Astrocyte (in vitro differentiated cells and primary cell): ENCODE measurements at regions not wholly inside any gene's neighbourhood (a gene's known extent, or its start where the extent isn't known, plus 50 kb on each side); places are given as distances from the start of the nearest gene placed in this dataset.

Experiments
- EZH2 ChIP-seq: IDR thresholded peaks from 2 replicates; pipeline ENCODE4 v1.6.1; 2012; ENCODE audit warnings: mild to moderate bottlenecking, low read length, inconsistent platforms; ENCODE audit not compliant: insufficient read depth
- TF ChIP-seq, protein P1 (sequence below): IDR thresholded peaks from 2 replicates; pipeline ENCODE4 v1.5.1; 2011; ENCODE audit warnings: low read depth, mild to moderate bottlenecking, inconsistent platforms, low read length, moderate library complexity; ENCODE audit not compliant: insufficient read depth

DNA sequence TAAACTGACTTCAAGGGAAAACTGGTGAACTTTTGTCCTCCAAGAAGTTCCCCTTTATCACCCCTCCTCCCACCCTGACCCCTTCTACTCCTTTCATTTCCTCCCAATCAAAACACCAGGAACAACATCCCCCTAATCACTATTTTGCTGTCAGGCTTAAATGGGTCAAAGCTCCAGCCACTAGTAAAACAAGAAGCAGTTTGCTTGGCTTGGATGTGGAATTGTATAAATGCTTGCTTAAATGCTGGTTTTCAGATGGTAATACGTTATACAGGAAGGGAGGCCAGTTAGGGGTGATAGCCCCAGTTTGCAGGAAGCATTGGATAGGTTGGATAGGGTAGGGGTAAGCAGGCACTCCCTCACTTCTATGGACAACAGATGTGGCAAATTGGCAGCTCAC lies 473.6 kb downstream of the AGTPBP1 start:
- no peak for TF ChIP-seq EZH2
- TF ChIP-seq, protein P1, sequence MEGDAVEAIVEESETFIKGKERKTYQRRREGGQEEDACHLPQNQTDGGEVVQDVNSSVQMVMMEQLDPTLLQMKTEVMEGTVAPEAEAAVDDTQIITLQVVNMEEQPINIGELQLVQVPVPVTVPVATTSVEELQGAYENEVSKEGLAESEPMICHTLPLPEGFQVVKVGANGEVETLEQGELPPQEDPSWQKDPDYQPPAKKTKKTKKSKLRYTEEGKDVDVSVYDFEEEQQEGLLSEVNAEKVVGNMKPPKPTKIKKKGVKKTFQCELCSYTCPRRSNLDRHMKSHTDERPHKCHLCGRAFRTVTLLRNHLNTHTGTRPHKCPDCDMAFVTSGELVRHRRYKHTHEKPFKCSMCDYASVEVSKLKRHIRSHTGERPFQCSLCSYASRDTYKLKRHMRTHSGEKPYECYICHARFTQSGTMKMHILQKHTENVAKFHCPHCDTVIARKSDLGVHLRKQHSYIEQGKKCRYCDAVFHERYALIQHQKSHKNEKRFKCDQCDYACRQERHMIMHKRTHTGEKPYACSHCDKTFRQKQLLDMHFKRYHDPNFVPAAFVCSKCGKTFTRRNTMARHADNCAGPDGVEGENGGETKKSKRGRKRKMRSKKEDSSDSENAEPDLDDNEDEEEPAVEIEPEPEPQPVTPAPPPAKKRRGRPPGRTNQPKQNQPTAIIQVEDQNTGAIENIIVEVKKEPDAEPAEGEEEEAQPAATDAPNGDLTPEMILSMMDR: no peak
